Right atrium auricular region (tissue), 2 donors: ENCODE measurements at regions not wholly inside any gene's neighbourhood (a gene's known extent, or its start where the extent isn't known, plus 50 kb on each side); places are given as distances from the start of the nearest gene placed in this dataset.

Source experiments
- DNase-seq: peaks from one replicate; pipeline ENCODE4 v3.0.0-alpha.2; 2019; ENCODE audit warnings: low spot score
- H3K27ac ChIP-seq, 2 donors: fragments of 200-600 bp; sonication (generic); 1 replicate in 1 of 2; 2 replicates in 1 of 2; pipeline ENCODE4 v1.5.1; 2016 to 2019
- H3K27me3 ChIP-seq, 2 donors: fragments of 200-600 bp; sonication (generic); one replicate each; pipeline versions ENCODE4 v1.5.1 to v1.6.0; 2017 to 2019
- H3K36me3 ChIP-seq: fragments of 200-600 bp; sonication (generic); one replicate; pipeline ENCODE4 v1.5.1; 2016
- H3K4me1 ChIP-seq, 2 donors: fragments of 200-600 bp; sonication (generic); one replicate each; pipeline versions ENCODE4 v1.5.1 to v1.6.0; 2017 to 2019
- H3K4me3 ChIP-seq, 2 donors: fragments of 200-600 bp; sonication (generic); 1 replicate in 1 of 2; 2 replicates in 1 of 2; pipeline ENCODE4 v1.5.1; 2017 to 2019; ENCODE audit warnings: mild to moderate bottlenecking in 1 of 2, moderate library complexity in 1 of 2
- H3K9me3 ChIP-seq, 2 donors: fragments of 200-600 bp; sonication (generic); one replicate each; pipeline ENCODE4 v1.5.1; 2019
- CTCF ChIP-seq, 2 donors: fragments of 200-600 bp; sonication (generic); IDR thresholded peaks; one replicate each; pipeline ENCODE4 v1.5.1; 2019; ENCODE audit warnings: antibody characterized with exemption in 2 of 2

- no peaks in the 10 kb centered on the region for H3K27me3 ChIP-seq
- no peaks in the 10 kb centered on the region for H3K9me3 ChIP-seq
- no peak overlapping the region for H3K4me3 ChIP-seq
- DNase-seq, result no peak
- no peak overlapping the region for H3K27ac ChIP-seq
- H3K4me1 ChIP-seq, result peaks cover 0 to 26% of the 10 kb centered on the region in 2 donors
- H3K36me3 ChIP-seq, result no peaks in the 10 kb centered on the region
- no peak for TF ChIP-seq CTCF (IDR thresholded peaks at IDR 0.05)
These were observed 253.8 kb downstream of the TNS1 start for GRCh38 chr2:217749008-217749407.

GRCh38 chr2:217746808-217747207 is 256.0 kb downstream of the TNS1 start:
- Histone ChIP-seq H3K27me3 (no peaks in the 10 kb centered on the region), H3K27ac (no peak overlapping the region), H3K9me3 (no peaks in the 10 kb centered on the region), H3K4me3 (no peak overlapping the region), H3K4me1 (peaks cover 0 to 23% of the 10 kb centered on the region in 2 donors), H3K36me3 (no peaks in the 10 kb centered on the region)
- DNase-seq, result peak; percentile 52
- no peak for TF ChIP-seq CTCF (IDR thresholded peaks at IDR 0.05)

GRCh38 chr2:217743966-217744761 is 258.6 kb downstream of the TNS1 start:
- peaks cover 0 to 14% of the 10 kb centered on the region in 2 donors for H3K4me1 ChIP-seq

GRCh38 chr2:217743407-217743806 is 259.4 kb downstream of the TNS1 start:
- no peak overlapping the region for H3K4me3 ChIP-seq
- peak; percentile 38 for DNase-seq
- H3K4me1 ChIP-seq, result peaks cover 0 to 12% of the 10 kb centered on the region in 2 donors
- H3K27ac ChIP-seq, result no peak overlapping the region
- no peaks in the 10 kb centered on the region for H3K9me3 ChIP-seq
- TF ChIP-seq CTCF (IDR thresholded peaks at IDR 0.05), result no peak
- no peaks in the 10 kb centered on the region for H3K27me3 ChIP-seq
- peaks cover 8% of the 10 kb centered on the region for H3K36me3 ChIP-seq

More at GRCh38 chr2:217743966-217744761, 258.6 kb downstream of the TNS1 start:
- TF ChIP-seq CTCF (IDR thresholded peaks at IDR 0.05), result no peak
- Histone ChIP-seq H3K36me3 (peaks cover 3% of the 10 kb centered on the region), H3K27me3 (no peaks in the 10 kb centered on the region), H3K9me3 (no peaks in the 10 kb centered on the region), H3K27ac (no peak overlapping the region), H3K4me3 (no peak overlapping the region)
- DNase-seq, result peak; percentile 49

- Histone ChIP-seq H3K4me3 (no peak overlapping the region), H3K36me3 (peaks cover 8% of the 10 kb centered on the region), H3K9me3 (no peaks in the 10 kb centered on the region), H3K27me3 (no peaks in the 10 kb centered on the region), H3K27ac (no peak overlapping the region), H3K4me1 (peaks cover 0 to 12% of the 10 kb centered on the region in 2 donors)
- peak; percentile 55 for DNase-seq
- no peak for TF ChIP-seq CTCF (IDR thresholded peaks at IDR 0.05)
These were observed 260.0 kb downstream of the TNS1 start for GRCh38 chr2:217742841-217743240.
